Pancreas (tissue), 10 donors: ENCODE measurements at regions not wholly inside any gene's neighbourhood (a gene's known extent, or its start where the extent isn't known, plus 50 kb on each side); places are given as distances from the start of the nearest gene placed in this dataset.

ENCODE experiments used
- ATAC-seq, 4 donors: fragments of 200-7000 bp; cut with Tn5 transposase; one replicate each; pipeline versions ENCODE4 v1.8.0 to v1.9.1; 2020; ENCODE audit warnings: mild to moderate bottlenecking in 4 of 4, moderate library complexity in 4 of 4
- DNase-seq, 6 donors: peaks; one replicate each; pipeline ENCODE4 v3.0.0-alpha.2; 2020
- FAIRE-seq: peaks from 2 replicates; lab custom pipeline; 2012; peaks lifted over from hg19 to GRCh38; lab: Jason Lieb, UNC
- H3K27ac ChIP-seq, 4 donors: fragments of 200-600 bp; sonication (generic); 1 replicate in 3 of 4; 2 replicates in 1 of 4; pipeline versions ENCODE4 v1.5.0 to v1.8.0; 2020
- H3K27me3 ChIP-seq, 4 donors: fragments of 200-600 bp; one replicate each; pipeline ENCODE4 v1.8.0; 2021
- H3K36me3 ChIP-seq, 3 donors: fragments of 200-600 bp; sonication (generic) in 1 of 3; one replicate each; pipeline versions ENCODE4 v1.5.0 to v1.8.0; 2020 to 2021
- H3K4me1 ChIP-seq, 3 donors: fragments of 200-600 bp; one replicate each; pipeline ENCODE4 v1.8.0; 2021
- H3K4me3 ChIP-seq, 4 donors: fragments of 200-600 bp; sonication (generic) in 2 of 4; one replicate each; pipeline versions ENCODE4 v1.5.0 to v1.8.0; 2020 to 2021
- H3K9me3 ChIP-seq, 4 donors: fragments of 200-600 bp; one replicate each; pipeline ENCODE4 v1.8.0; 2021
- CTCF ChIP-seq, 4 donors: fragments of 200-600 bp; sonication (generic) in 3 of 4; IDR thresholded peaks; one replicate each; pipeline versions ENCODE4 v1.5.0 to v1.8.0; 2021; ENCODE audit warnings: antibody characterized with exemption in 4 of 4
- WGBS, 2 donors: extraction: QIAGEN DNeasy Blood & Tissue Kit; methylation state at CpG; one replicate each; pipeline ENCODE4 v1.1.7; 2013; 5-methylcytosine and 5-hydroxymethylcytosine counted together
- intact Hi-C, 3 donors: fragments of 100-400 bp; cut with DNase I; formaldehyde crosslinking; loops; one replicate each; pipeline versions ENCODE4 v1.11.1 to v1.14.2; 2022
- donor health status: healthy with polysubstance abuse.
- donor health status: DM: no; HTN: no; CAD: no; lungs with moderate emphysema.
- donor health status: DM: no; HTN: no; CAD: no.
- donor health status: control.
- donor health status: control.
- donor health status: Bipolar disorder and iron deficiency.
- donor health status: DM: yes; HTN: yes; CAD: no.
- donor health status: DM: no; HTN: no; CAD: no.
- donor health status: DM: no; HTN: no; CAD: no.
- donor health status: DM: yes; HTN: yes; CAD: no.

- no peak for FAIRE-seq
- 43 to 50% methylated on average over 14 of the region's 14 CpGs for WGBS, 2 donors
- no peaks in the 10 kb centered on the region for H3K4me1 ChIP-seq
- DNase-seq = no peak
- no peak for TF ChIP-seq CTCF (IDR thresholded peaks at IDR 0.05)
- no peaks in the 10 kb centered on the region for H3K36me3 ChIP-seq
- no peak overlapping the region for H3K27ac ChIP-seq
- ATAC-seq = no peak
- H3K4me3 ChIP-seq = no peak overlapping the region
- no peaks in the 10 kb centered on the region for H3K9me3 ChIP-seq
- intact Hi-C loops = no loop called here
- H3K27me3 ChIP-seq = no peaks in the 10 kb centered on the region
Measured at GRCh38 chr1:4022715-4023114, 122.6 kb upstream of the C1orf174 start.

GRCh38 chr1:4023678-4024077, 123.6 kb upstream of the C1orf174 start:
- no peaks in the 10 kb centered on the region for H3K4me1 ChIP-seq
- no peaks in the 10 kb centered on the region for H3K36me3 ChIP-seq
- no peaks in the 10 kb centered on the region for H3K27me3 ChIP-seq
- FAIRE-seq (no peak), DNase-seq (no peak), ATAC-seq (no peak)
- no peaks in the 10 kb centered on the region for H3K9me3 ChIP-seq
- TF ChIP-seq CTCF (IDR thresholded peaks at IDR 0.05) = no peak
- H3K27ac ChIP-seq = no peak overlapping the region
- 41 to 45% methylated on average over 5 of the region's 5 CpGs for WGBS, 2 donors
- H3K4me3 ChIP-seq = no peak overlapping the region
- intact Hi-C loops = no loop called here

GRCh38 chr1:4024811-4025210, 124.7 kb upstream of the C1orf174 start:
- ATAC-seq = no peak
- no peaks in the 10 kb centered on the region for H3K27me3 ChIP-seq
- no peak for FAIRE-seq
- H3K4me1 ChIP-seq = no peaks in the 10 kb centered on the region
- TF ChIP-seq CTCF (IDR thresholded peaks at IDR 0.05) = no peak
- intact Hi-C loops = no loop called here
- no peak for DNase-seq
- H3K9me3 ChIP-seq = no peaks in the 10 kb centered on the region
- H3K4me3 ChIP-seq = no peak overlapping the region
- no peaks in the 10 kb centered on the region for H3K36me3 ChIP-seq
- H3K27ac ChIP-seq = no peak overlapping the region

GRCh38 chr1:4025752-4026151, 125.7 kb upstream of the C1orf174 start:
- Histone ChIP-seq H3K27ac (no peak overlapping the region), H3K4me1 (no peaks in the 10 kb centered on the region), H3K27me3 (no peaks in the 10 kb centered on the region), H3K9me3 (no peaks in the 10 kb centered on the region), H3K36me3 (no peaks in the 10 kb centered on the region), H3K4me3 (no peak overlapping the region)
- WGBS, 2 donors = 60 to 64% methylated on average over 5 of the region's 5 CpGs
- FAIRE-seq (no peak), ATAC-seq (no peak), DNase-seq (no peak)
- intact Hi-C loops = no loop called here
- no peak for TF ChIP-seq CTCF (IDR thresholded peaks at IDR 0.05)

GRCh38 chr1:4027008-4027407, 126.9 kb upstream of the C1orf174 start:
- H3K27me3 ChIP-seq = peaks cover 0 to 6% (median 0%) of the 10 kb centered on the region in 4 donors
- 60 to 72% methylated on average over 11 of the region's 11 CpGs for WGBS, 2 donors
- H3K4me3 ChIP-seq = no peak overlapping the region
- TF ChIP-seq CTCF (IDR thresholded peaks at IDR 0.05) = no peak
- DNase-seq (no peak), ATAC-seq (no peak), FAIRE-seq (no peak)
- no peaks in the 10 kb centered on the region for H3K36me3 ChIP-seq
- no peak overlapping the region for H3K27ac ChIP-seq
- H3K4me1 ChIP-seq = no peaks in the 10 kb centered on the region
- intact Hi-C loops = no loop called here
- H3K9me3 ChIP-seq = no peaks in the 10 kb centered on the region
